AG04450 (cell line): ENCODE measurements at regions not wholly inside any gene's neighbourhood (a gene's known extent, or its start where the extent isn't known, plus 50 kb on each side); places are given as distances from the start of the nearest gene placed in this dataset.

Experiments
- CTCF ChIA-PET: fragments of 300-600, 350-600 bp; formaldehyde crosslinking; extraction: SDS; loops from one replicate; lab custom pipeline; 2022; ENCODE audit warnings: antibody characterized with exemption, inconsistent platforms; lab: Charles Lee
- POLR2A ChIA-PET: fragments of 350-600 bp; formaldehyde crosslinking; extraction: SDS; loops from one replicate; lab custom pipeline; 2021; ENCODE audit warnings: antibody characterized with exemption, inconsistent platforms; lab: Yijun Ruan, JAX
- DNase-seq: peaks from one replicate; pipeline ENCODE4 v3.0.0-alpha.2; 2011; ENCODE audit warnings: low read depth, low spot score
- H3K27ac ChIP-seq: one replicate; pipeline ENCODE4 v1.5.1; 2012; ENCODE audit warnings: low read depth, low read length, control low read depth
- H3K27me3 ChIP-seq: one replicate; pipeline ENCODE4 v1.6.0; 2012; ENCODE audit warnings: low read length; ENCODE audit not compliant: control insufficient read depth, insufficient read depth
- H3K4me3 ChIP-seq: 2 replicates; pipeline ENCODE4 v1.5.1; 2011; ENCODE audit warnings: mild to moderate bottlenecking, low read depth, low read length, control low read depth
- H3K9me3 ChIP-seq: 2 replicates; pipeline ENCODE4 v1.5.1; 2012; ENCODE audit warnings: low read length; ENCODE audit not compliant: control insufficient read depth, insufficient read depth
- CTCF ChIP-seq: IDR thresholded peaks from 2 replicates; pipeline ENCODE4 v1.5.1; 2011; ENCODE audit warnings: low read depth, low read length, control low read depth, inconsistent platforms

DNA sequence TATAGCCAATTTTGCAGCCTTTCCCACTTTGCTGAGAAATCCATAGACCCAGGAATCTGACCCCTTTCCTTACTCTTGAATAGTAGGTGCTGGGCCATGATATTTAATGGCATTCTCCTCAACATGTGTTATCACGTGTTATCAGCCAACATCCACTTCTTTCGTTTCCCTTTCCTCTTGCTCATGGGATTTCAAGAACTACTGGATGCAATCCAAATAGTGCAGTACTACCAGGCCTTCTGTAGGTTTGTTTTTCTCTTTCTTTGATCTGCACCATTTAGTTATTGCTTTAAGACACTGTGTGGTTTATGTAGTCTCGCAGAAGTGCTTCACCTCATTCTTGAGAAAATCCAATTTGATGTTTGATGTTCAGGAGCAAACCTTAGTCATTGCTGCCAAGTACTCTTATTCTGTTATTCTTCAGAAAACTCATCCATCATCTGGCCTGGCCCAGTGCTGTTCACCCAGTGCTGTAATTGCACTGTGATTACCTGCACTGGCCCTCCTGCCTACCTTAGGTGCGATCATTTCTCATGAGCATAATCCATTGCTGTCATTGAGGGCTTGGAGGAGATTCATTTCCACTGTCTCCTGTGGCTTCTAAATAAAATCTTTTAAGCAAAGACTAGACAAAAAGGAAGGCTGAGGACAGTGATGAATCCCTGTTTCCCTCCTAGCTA, 315.3 kb downstream of the BMPER start:
- DNase-seq: no peak
- CTCF ChIA-PET: no interaction called here
- no peak overlapping the region for H3K4me3 ChIP-seq
- POLR2A ChIA-PET: no interaction called here
- no peak for TF ChIP-seq CTCF
- H3K27ac ChIP-seq: no peak overlapping the region
- no peaks in the 10 kb centered on the region for H3K9me3 ChIP-seq
- H3K27me3 ChIP-seq: no peaks in the 10 kb centered on the region

GRCh38 chr7:34222316-34222715, 317.0 kb downstream of the BMPER start:
- ChIA-PET CTCF (interaction anchor here (0.6 to 1.8 kb wide), 2 partner anchors 88 to 89 kb away, joined by 4 to 5 read pairs; no protein-coding TSS in a partner anchor), POLR2A (no interaction called here)
- no peak overlapping the region for H3K27ac ChIP-seq
- no peaks in the 10 kb centered on the region for H3K27me3 ChIP-seq
- no peak for DNase-seq
- no peak for TF ChIP-seq CTCF
- H3K4me3 ChIP-seq: no peak overlapping the region
- no peaks in the 10 kb centered on the region for H3K9me3 ChIP-seq

DNA sequence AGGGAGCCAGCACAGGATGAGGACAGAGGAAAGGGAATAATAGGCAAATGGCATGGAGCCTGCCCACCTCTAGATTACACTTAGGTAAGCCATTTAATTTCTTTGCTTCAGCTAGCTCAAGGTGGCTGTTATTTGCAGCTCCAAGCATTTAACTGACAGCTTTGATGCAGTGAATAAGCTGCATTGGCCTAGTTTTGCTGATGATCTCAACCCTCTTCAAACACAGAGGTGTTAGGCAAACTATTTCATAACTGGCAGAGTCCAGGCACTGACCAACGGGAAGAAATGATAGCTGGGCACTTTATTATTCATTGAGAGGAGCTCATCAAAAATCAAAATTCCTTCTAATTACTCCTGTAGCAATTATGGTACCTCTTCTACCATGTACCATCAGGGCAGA, 317.4 kb downstream of the BMPER start:
- no peak overlapping the region for H3K27ac ChIP-seq
- H3K27me3 ChIP-seq: no peaks in the 10 kb centered on the region
- H3K9me3 ChIP-seq: no peaks in the 10 kb centered on the region
- H3K4me3 ChIP-seq: no peak overlapping the region
- no peak for DNase-seq
- TF ChIP-seq CTCF: no peak
- CTCF ChIA-PET: interaction anchor here (0.6 to 1.8 kb wide), 2 partner anchors 88 to 89 kb away, joined by 4 to 5 read pairs; no protein-coding TSS in a partner anchor
- POLR2A ChIA-PET: no interaction called here

DNA sequence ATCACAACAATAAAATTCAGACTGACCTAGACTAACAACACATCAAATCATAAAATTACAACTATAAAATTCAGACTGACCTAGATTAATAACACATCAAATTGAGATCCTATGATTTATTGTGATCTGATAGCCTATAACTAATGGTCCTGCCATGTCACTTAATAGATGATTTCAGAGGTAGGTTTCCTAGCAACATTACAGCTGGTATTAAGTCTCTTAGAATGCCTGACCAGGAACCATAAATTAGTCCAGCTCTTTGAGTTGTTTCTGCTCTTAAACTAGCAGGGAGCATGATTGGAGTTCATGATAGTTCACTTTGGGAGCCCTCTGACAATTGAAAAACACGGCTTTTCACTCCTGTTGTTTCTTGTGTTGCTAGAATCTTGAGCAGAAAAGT, 318.9 kb downstream of the BMPER start:
- ChIA-PET POLR2A (no interaction called here), CTCF (interaction anchor here (1.8 kb wide), 1 partner anchor 90 kb away, joined by 5 read pairs; no protein-coding TSS in a partner anchor)
- H3K4me3 ChIP-seq: no peak overlapping the region
- no peak for TF ChIP-seq CTCF
- H3K27me3 ChIP-seq: no peaks in the 10 kb centered on the region
- no peak overlapping the region for H3K27ac ChIP-seq
- no peak for DNase-seq
- no peaks in the 10 kb centered on the region for H3K9me3 ChIP-seq

GRCh38 chr7:34225193-34225592, 319.9 kb downstream of the BMPER start:
- no peak overlapping the region for H3K27ac ChIP-seq
- no peak overlapping the region for H3K4me3 ChIP-seq
- CTCF ChIA-PET: no interaction called here
- TF ChIP-seq CTCF: no peak
- POLR2A ChIA-PET: no interaction called here
- no peaks in the 10 kb centered on the region for H3K9me3 ChIP-seq
- no peak for DNase-seq
- H3K27me3 ChIP-seq: no peaks in the 10 kb centered on the region
